Activated CD4-positive, CD25-positive, alpha-beta regulatory T cell (primary cell): ENCODE measurements at regions not wholly inside any gene's neighbourhood (a gene's known extent, or its start where the extent isn't known, plus 50 kb on each side); places are given as distances from the start of the nearest gene placed in this dataset.

Experiments used
- DNase-seq, 4 experiments: peaks; one replicate each; lab custom pipeline; 2025; lab: John Stamatoyannopoulos, UW

DNA sequence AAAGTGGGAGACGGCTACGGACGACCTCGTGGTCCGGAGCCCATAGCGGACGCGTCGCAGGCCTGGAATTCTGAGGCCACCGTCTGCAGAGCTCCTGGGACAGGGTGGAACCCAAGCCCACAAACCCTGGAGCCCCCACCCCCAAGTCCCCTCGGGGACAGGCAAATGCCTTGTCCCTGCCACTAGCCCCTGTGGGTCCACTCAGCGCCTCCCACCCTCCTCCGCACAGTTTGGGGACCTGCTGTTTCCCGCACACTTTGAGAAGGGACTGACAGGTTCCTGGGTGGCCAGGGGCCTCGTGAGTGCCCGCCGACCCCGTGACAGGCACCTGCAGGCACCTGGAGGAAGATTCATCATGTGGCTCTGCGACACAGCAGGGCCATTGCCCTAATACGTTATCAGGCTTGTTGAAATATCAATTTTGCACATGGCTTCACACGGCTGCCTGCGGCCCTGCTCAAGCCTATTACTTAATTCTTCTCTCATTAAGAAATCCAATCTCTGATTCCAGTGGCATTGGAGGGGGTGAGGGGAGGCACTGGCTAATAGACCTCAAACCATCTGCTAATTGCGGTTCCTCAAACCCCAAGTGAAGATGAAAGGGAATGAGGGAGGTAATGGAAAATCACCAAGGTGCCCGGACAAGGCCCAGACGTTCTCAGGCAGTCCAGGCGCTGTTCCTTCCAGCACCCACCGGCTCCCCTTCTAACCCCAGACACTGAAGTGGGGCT lies 672.5 kb downstream of the BRD1 start:
- no peak for DNase-seq

DNA sequence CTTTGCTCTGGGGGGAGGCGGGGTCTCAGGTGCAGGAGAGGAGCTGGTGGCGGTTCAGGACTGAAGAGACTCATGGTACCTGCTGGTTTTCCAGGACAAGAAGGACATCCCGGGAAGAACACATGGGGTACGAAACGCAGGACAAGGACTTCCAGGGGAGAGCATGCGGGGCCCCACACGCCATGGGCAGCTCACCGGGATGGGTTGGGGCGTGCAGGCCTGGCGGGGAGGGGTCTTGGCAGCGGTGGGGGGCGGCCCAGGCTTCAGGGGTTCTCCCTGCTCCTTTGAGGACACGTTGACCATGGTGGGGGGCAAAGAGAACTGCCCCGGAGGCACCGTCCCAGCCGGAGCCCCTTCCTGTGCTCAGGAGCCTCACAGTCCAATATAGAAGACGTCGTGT lies 673.2 kb downstream of the BRD1 start:
- no peak for DNase-seq

DNA sequence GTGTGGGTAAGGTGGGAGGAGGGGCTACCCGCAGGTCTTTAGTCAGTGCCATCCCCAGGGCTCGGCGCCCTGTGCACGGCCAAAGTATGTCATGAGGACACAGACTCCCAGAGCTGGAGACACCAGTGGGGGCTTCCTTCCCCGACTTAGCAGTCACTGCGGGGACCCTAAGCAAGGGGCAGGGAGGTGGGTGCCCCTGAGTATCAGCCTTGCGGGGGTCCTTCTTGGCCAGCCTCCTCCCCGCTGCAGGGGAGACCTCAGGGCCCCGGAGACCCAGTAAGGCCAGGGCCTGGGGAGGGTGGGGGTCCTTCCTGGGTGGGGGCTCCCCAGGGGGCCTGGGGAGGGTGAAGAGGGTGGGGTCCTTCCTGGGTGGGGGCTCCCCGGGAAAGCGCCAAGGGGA lies 673.8 kb downstream of the BRD1 start:
- no peak for DNase-seq

DNA sequence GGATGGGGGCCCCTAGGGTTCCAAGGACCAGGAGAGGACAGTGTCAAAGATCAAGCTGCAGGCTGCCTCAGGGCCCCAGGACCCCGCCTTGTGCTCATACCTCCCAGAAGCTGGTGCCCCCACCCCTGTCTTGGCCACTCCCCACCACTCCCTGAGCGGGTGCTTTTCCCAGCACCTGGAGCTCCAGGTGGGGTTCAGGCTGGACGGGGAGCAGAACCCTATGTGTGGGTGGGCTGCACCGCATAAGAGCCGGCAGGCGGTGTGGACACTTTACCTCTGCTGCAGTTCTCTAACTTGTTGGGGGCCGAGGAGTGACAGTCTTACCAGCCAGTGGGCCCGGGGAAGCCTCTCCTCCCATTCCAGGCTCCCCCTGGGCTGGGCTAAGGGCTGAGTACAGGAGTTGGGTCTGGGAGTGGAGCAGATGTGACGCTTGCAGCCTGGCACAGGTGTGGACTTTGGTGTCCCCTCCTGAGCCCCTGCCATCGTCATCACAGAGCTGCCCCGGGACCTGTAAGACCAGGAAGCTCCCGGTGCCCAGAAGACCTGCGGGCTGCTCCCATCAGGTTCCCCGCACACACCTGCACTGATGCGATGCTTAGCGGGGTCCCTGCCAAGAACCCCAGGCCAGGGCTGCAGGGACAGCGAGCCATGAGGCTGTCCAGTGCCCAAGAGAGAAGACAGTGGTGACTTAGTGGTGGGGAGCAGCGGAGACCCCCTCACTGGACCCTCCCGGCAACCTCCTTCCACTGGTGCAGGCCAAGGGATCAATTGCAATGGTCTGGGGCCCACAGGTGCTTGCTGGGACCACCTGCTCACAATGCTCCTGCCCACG lies 674.5 kb downstream of the BRD1 start:
- no peak for DNase-seq

DNA sequence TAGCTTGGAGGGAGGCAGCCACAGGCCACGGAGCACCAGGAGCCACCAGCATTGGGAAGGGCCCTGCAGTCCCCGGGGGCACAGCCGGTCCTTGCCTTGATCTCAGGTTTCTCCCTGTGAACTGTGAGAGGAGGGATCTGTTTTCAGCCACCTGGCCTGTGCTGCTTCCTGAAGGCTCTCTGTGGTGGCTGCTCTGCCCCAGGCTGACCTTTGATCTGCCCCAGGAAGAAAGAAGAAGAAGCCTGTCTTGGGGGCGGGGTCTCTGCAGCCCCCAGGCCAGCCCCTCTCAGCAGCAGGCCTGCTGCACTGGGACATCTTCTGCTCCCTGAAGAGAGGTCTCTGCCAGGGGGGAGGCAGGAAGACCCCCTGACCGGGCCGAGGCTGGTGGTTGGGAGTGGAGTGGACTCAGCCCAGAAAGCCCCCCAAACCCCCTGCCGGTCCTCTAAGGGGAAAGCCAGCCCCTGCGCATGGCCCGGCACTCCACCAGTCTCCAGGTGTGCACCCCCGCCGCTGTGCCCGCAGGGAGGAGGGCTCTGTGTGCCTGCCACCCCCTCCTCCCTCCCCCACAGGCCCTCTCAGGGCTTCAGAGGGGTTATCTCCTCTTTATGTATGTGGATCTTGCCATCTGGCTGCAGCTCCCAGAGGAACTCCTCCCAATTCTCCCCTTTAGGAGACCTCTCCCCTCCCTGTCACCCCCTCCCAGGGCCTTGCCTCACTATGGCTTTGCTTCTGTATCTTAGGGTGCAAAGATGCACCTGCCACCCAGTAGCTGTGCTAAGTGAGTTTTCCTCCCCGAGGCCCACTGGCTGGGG lies 675.3 kb downstream of the BRD1 start:
- no peak for DNase-seq

DNA sequence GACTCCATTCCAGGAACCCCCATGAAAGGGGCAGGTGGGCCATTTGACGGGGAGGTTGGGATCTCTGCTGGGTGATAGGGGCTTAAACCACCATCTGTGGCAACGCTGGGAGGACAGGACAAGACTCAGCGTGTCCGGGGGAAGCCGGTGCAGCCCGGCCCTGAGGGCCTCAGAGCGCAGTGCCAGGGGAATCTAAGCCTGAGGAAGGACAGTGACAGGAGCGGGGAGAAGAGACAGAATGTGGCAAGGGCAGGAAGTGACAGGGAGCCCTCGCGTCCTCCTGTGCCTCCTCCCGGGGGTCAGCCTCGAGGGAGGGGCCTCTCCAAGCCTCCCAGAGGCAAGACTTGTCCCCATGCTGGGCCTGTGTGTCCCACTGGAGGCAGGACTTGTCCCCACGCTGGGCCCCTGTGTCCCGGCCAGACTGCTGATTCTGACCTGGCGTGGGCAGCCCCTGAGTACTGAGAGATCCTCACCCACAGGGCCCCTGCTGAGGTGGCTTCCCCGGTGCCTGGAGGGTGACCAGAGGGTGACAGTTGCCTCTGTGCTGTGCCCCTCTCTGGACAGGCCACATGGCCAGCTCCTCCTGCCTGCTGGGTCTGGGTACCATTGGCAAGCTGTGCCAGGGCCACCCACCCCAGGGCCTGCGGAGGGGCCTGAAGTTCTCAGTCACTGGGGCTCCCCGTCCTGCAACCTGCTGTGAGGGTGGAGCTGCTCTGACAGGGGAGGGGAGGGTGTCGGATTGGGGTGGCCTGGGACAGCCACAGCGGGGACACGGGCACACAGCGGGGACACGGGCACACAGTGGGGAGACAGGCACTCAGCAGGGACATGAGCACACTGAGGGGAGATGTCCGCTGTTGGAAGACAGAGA lies 676.2 kb downstream of the BRD1 start:
- no peak for DNase-seq

DNA sequence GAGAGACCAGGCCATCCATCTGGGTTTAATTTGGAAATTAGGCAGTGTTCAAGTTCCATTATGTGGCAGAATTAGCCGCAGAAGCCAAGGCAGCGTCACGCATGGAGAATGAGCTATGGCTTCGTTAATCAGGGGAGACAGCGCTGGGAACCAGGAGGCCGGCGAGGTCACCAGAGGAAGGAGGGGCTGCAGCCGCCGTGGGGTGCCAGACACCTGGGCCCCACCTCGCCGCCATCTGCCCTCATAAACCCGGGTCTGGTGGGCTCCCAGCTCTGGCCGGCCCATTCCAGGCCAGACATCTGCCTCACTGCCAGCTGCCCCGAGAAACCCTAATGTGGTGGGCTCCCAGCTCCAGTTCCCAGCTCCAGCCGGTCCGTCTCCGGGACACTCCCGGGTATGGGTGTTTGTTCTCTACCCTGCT lies 676.9 kb downstream of the BRD1 start:
- DNase-seq, result no peak

DNA sequence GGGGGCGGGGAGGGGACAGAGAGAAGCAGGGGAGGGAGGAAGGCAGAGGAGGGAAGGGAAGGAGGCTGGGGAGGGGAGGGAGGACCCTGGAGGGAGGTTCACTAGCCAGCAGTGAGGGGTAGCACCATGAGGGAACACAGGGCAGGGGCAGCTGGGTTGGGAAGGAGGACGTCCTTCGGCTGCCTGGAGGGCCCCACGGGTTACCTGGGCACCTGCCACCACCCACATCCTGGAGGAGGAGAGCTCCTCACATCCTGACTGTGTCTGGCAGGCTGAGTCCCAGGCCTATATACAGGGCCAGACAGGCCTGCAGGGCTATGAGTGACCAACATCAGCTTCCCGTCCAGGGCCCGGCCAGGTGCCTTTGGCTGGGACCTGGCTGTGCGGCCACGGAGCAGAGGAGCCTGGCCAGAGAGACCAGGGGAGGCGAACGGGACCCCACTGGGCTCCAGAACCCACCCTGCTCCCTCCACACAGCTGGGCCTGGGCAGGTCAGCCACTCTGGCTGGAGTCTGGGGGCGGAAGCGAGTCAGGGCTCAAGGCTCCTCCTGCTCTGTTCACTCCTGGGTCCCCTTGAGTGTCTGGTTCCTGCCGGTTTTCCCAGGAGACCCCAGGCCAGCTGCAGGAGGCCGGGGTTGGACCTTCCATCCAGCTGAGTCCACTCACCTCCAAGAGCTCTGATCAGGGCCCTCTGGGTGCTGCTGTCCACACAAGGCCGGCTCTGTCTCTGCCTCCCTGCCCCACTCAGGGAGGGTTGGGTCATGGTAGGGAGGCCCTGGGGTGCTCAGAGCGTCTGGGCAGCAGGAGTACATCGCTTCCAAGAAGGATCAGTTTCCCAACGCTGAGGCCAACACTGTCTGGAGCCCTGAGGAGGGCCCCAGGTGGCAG lies 677.7 kb downstream of the BRD1 start:
- DNase-seq, result no peak

DNA sequence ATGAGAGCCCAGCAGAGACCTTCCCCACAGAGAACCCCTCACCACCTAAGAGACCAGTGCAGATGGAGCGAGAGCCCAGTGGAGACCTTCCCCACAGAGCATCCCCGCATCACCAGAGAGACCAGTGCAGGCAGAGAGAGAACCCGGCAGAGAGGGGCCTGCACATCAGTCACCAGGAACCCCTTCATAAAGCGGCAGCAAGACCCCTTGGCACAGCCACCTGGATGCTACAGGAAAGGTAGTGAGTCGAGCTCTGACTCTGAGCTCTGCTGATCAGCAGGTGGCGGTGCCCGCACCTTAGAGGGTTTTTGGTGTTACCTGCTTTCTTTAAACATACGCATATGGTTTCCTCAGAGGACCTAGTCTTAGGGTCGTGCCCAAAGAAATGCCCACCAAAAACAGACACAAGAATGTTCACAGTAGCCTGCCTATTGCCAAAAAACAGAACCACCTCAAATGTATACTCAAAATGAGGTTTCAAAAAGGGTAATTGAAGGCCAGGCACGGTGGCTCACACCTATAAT lies 678.7 kb downstream of the BRD1 start:
- no peak for DNase-seq

DNA sequence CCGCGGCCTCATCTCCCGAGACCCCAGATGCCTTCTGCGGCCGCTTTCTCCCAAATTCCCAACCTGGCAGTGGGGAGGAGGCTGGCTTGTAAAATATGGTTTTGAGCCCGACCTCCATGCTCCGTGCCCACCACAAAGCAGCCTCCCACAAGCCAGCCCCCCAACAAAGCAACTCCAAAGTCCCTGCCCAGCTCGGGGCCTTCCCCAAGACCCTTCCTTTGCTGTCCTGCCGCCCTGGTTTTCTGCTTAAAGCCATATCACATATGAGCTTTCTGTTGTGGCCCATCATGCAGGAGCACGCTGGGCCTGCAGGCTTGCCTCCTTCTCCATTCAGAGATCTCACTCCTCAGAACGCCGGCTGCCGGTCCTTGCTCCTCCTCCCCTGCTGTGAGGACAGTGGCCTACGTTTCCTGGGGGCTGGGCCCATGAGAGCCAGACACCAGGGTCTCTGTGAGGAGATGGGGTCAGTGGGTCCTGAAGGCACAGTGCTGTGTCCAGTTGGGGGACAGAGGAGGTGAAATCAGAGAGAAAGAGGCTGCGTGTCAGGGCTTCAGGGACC lies 680.0 kb downstream of the BRD1 start:
- DNase-seq, result no peak

DNA sequence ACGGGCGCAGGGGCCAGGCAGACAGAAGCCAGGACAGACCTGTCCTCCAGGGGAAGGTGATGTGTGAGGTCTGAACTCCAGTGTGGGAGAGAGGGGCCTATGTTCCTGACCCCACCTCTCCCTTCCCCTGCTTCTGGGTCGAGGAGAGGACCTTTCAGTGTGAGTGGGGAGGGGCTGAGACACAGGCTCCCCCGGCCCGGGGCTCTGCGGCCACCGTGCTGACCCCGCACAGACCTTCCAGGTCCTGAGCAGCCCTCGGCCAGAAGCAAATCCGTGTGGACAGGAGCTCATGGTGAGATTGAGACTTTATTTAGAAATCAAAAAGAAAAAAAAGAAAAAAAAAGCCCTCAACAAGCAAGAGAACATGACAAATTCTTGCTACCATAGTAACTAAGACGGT lies 680.5 kb downstream of the BRD1 start:
- no peak for DNase-seq

DNA sequence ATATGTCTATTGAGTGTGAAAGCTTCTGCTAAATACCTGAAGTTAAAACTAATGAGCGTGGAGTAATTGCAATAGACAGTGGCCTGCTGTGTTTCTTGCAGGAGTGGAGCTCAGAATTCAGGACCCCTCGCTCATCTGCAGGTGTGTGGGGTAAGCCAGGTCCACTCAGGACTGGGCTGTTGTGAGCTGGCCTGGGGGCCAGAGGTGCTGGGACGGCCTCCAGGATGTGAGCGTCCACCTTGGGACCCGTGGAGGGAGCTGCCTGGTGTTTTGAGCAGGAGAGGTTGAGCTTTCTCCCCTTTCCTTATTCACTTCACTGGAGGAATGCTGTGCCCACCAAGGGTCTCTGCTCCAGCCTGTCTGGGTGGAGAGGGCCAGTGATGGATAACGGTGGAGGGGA lies 681.2 kb downstream of the BRD1 start:
- DNase-seq, result no peak

DNA sequence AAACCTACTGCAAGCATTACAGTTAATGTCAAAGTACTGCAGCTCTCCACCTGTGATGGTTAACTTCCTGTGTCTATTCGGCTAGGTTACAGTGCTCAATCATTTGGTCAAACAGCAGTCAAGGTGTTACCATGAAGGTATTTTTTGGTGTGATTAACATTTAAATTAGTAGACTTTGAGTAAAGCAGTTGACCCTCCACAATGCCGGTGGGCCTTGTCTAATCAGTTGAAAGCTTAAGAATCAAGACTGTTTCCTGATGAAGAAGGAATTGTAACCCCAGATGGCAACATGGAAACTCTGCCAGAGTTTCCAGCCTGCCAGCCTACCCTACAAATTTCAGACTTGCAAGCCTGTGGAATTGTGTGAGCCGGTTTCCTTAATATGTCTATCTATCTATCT lies 683.9 kb downstream of the BRD1 start:
- DNase-seq, result no peak

DNA sequence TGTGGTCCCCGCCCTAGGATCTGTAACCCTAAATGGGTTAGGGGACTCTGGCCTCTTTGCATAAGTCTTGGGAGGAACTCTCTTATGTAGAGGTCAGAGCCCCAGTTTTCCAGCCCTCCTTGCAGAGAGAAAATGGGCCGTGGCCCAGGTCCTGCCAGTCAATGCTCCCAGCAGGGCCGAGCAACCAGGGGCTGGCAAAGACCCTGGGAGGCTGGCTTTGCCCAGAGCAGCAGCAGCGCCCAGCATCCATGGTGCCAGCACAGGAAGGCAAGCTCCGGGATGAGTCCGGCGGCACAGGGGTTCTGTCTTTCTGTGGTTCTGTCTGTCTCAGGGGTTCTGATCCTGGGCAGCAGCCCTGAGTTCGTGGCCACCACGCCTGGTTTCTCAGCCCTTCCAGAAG lies 684.8 kb downstream of the BRD1 start:
- no peak for DNase-seq

DNA sequence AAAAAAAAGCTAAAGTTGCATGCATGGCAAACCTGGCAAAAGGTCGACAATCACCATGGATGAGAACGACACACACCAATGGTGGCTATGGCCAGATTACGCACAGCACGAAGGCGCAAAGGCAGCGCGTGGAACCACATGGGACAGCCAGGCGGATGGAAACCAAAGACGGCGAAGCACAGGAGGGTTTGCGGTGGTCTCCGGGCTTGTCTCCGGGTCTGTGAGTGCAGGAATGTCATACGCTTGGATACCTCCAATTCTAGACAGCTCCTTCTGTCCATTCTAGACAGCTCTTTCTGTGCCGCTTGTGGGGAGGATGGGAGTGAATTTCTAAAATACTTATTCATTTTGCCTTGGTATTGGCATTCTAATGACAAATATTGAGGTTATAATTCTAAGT lies 685.4 kb downstream of the BRD1 start:
- DNase-seq, result no peak

DNA sequence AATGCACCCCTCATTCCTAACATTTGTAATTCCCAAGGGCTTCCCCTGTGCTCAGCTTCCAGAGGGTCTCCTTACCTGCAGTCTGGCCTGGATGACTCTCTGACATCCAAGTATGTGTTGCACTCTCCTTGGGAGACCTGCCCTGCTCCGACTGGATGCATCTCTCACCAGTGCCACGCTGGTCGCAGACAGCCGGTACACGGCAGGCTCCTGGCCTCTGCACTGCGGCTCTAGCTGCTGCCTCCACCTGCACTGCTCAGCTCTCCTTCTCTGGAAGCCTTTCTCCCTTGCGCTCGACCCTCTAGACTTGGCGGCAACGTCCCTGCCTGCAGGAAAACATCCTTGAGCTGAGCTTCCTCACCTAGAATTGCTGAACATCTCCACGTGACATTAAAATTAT lies 685.9 kb downstream of the BRD1 start:
- DNase-seq, result no peak

DNA sequence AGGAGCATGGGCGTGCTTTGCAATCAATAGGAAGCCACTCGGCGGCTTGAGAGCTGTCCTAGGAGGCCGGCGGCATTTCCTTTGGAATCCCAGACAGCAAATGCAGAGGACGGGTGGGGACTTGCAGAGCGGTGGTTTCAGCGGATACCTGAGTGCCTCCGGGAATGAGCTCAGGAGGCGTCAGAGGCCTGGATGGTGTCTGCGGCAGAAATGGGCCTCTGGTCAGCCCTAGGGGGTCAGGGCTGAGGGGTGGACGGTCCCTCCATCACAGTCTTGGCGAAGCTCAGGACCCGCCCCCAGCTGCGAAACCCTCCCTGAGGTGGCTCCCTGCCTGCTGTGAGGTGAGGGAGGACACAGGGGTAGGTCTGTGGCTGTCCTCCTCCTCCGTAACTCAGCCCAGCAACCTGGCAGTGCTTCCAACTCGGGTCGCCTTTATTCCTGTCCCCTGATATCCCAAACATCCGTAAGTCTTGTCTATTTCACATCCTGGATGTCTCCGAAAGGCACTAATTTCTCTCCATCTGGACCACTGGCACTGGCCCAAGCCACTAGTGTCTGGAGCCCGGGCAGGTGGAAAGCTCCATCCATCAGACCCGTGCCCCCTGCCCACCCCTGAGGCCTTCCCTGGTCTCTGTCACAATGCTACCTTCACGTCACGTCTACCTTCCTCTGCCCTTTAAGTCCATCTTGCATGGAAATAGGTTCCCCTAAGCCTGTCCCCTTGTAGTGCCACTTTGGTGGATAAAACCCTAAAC lies 686.6 kb downstream of the BRD1 start:
- no peak for DNase-seq

DNA sequence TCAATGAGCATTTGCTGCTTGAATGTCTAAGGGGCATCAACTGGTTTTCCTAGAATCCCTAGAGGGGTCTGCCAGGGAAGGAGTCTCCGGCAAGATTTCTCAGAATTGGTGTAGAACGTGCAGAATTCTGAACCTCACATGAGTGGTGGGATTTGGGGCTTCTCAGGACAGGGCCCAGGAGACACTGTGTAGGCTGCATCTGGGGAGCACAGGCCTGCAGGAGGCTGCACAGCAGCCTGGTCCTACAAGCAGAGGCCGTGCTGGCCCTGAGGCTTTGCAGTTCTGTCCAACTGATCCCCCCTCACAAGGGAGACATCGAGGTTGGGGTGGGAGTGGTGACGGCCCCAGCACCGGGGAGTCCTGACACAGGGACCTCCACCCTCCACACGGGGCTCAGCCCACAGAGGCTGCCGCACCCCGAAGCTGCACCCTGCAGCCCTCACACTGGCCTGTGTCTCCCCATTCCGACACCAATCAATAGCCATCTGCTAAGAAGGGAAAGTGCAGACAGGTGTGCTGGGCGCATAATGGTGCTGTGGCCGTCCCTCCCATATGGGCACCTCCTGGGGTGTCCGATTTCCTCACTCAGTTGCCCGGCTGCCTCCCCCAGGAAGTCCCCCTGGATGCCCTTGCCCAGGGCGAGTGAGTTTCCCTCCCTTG lies 688.1 kb downstream of the BRD1 start:
- no peak for DNase-seq

DNA sequence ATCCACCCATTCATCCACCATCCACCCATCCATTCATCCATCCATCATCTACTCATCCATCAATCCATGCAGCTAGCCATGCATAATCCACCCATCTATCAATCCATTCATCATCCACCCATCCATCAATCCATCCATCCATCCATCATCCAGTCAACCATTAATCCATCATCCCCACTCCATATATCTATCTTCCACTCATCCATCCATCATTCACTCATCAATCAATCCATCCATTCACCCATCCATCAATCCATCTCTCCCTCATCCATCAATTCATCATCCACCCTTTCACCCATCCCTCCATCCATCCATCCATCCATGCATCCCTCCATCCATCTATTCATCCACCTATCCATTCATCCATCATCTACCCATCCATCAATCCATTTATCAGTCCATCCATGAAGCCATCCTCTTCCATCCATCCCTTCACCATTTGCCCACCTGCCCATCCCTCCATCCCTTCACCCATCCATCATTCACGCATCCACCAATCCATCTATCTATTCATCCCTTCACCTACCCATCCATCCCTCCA lies 689.4 kb downstream of the BRD1 start:
- no peak for DNase-seq
